Heart left ventricle (tissue), 13 donors: ENCODE measurements at regions not wholly inside any gene's neighbourhood (a gene's known extent, or its start where the extent isn't known, plus 50 kb on each side); places are given as distances from the start of the nearest gene placed in this dataset.

Experiments
- POLR2A ChIP-seq, 2 donors: fragments of 450-650 bp; IDR thresholded peaks; one replicate each; pipeline ENCODE4 v1.6.1; 2017; ENCODE audit warnings: antibody characterized with exemption in 2 of 2, mild to moderate bottlenecking in 2 of 2, moderate library complexity in 2 of 2
- TF ChIP-seq, protein P1 (sequence below), 12 donors: fragments of 200-600 bp; sonication (generic) in 4 of 12; IDR thresholded peaks; one replicate each; pipeline versions ENCODE4 v1.5.0 to v1.8.0; 2018 to 2022; ENCODE audit warnings: antibody characterized with exemption in 12 of 12, mild to moderate bottlenecking in 5 of 12
- donor health status: ischemic (EF 13 %, LVEDD 7.1; RV severe dilation, severe dysfunction).
- donor health status: DM: no; HTN: yes; CAD: no.
- donor health status: DM: no; HTN: no; CAD: no.
- donor health status: ischemic (EF 25% LVEDD 6.9; RV normal size, moderate dysfunction).
- donor health status: ischemic (EF 25% LVEDD 5.7; RV mildly dilated, moderate dysfunction).
- donor health status: ischemic (EF 35%, LVEDD 5.7; RV mildly dilated, moderate dysfunction).
- donor health status: nonischemic (EF 11% LVEDD 7.7; RV severe dilation, severe dysfunction).
- donor health status: DM: yes; HTN: yes; CAD: no.
- donor health status: PGD.
- donor health status: ischemic (EF 29% LVEDD 5.4; RV normal size, mild dysfunction).
- donor health status: nonischemic (EF 23%, LVEDD 6.1; RV moderate dilation, normal function).

DNA sequence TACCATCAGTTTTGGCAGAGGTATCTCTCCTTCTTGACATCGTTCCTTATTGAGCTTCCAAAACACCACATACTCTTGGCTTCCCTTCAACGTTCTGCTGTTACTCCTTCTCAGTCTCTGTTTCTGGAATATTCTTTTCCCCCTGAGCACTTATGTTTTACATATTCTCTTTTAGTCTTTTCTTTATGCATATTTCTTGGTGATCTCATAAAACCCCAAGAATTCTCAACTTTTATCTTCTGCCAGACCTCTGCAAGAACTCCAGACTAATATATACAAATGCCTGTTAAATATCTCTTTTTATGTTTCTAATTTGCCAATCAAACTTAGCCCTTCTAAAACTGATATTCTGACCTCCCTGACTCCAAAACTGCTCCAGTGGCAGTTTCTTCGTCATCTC is 453.4 kb upstream of the CTNND2 start:
- TF ChIP-seq, protein P1, sequence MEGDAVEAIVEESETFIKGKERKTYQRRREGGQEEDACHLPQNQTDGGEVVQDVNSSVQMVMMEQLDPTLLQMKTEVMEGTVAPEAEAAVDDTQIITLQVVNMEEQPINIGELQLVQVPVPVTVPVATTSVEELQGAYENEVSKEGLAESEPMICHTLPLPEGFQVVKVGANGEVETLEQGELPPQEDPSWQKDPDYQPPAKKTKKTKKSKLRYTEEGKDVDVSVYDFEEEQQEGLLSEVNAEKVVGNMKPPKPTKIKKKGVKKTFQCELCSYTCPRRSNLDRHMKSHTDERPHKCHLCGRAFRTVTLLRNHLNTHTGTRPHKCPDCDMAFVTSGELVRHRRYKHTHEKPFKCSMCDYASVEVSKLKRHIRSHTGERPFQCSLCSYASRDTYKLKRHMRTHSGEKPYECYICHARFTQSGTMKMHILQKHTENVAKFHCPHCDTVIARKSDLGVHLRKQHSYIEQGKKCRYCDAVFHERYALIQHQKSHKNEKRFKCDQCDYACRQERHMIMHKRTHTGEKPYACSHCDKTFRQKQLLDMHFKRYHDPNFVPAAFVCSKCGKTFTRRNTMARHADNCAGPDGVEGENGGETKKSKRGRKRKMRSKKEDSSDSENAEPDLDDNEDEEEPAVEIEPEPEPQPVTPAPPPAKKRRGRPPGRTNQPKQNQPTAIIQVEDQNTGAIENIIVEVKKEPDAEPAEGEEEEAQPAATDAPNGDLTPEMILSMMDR (IDR thresholded peaks at IDR 0.05) = no peak
- TF ChIP-seq POLR2A (IDR thresholded peaks at IDR 0.05) = no peak
